GM18867 (cell line): ENCODE measurements at regions not wholly inside any gene's neighbourhood (a gene's known extent, or its start where the extent isn't known, plus 50 kb on each side); places are given as distances from the start of the nearest gene placed in this dataset.

ENCODE experiments used
- ATAC-seq: cut with Tn5 transposase; IDR thresholded peaks from one replicate; pipeline ENCODE4 v1.9.1; 2021; ENCODE audit warnings: mild to moderate bottlenecking, moderate library complexity; ENCODE audit not compliant: unreplicated experiment

DNA sequence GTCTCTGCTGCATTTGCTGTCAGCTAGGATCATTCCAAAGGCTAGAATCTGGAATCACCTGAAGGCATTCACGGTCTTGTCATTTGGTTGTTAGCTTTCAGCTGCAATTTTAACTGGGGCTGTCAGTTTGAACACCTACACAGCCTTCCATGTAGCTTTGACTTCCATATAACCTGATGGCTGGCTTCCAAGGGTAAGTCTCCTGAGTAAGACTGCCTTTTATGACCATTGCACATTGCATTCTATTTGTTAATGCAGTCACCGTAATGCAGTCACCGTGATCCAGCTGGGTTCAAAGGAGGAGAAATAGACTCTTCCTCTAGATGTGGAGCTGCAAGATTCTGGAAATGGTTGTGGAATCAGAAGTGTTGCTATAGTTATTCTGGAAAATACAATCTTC is 1284.2 kb downstream of the ADGRL3 start:
- ATAC-seq: no peak

DNA sequence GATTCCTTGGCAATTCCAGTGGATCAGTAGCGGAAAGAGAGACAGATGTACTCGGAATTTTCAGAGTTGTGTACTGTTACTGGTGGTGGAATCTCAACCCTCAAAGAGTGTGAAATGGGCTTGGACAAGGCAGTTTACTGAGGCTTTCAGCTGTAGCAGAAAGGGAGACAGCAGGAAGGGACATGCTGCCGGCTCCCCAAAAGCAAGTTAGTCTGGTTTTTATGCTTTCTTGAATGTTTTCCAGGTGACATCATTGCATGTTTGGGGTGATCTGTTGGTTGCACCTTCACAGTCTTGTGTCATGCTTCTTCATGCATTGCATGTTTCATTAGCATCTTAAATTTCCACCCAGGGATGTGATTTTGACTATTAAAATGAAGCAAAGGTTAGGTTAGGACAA is 1282.2 kb downstream of the ADGRL3 start:
- no peak for ATAC-seq

DNA sequence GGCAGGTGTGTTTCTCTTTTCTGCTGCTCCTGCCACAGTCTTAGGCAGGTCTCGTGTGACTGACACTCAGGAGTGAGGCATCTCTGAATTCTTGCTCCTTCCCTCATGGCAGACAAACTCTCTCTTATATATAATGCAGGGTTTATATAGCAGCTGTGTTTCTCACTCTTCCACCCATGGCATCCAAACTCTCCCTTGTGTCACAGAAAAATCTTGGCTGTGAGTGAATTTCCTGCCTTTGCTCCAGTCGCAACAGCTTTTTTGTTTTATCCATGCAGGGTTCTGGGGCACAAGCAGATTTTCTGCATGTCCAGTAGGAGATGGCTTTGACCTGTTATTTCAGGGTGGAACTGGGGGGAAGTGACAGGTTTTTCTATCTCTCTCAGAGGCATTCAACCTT is 1275.5 kb downstream of the ADGRL3 start:
- no peak for ATAC-seq

DNA sequence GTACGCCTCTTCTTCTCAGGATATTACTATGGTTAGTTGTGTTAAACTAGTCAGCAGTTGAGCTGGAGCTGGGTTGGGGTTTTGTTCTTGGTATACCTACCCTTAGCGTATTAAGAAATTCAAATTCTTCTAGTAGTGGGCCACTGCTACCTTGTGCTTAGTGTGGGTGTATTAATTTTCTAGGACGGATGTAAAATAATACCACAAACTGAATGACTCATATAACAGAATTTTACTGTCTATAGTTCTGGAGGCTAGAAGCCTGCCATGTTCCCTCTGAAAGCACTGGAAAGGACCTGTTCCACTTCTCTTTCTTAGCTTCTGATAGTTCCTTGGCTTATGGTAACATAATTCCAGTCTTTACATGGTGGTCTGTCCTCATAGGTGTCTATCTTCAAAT is 1274.7 kb downstream of the ADGRL3 start:
- ATAC-seq: no peak

DNA sequence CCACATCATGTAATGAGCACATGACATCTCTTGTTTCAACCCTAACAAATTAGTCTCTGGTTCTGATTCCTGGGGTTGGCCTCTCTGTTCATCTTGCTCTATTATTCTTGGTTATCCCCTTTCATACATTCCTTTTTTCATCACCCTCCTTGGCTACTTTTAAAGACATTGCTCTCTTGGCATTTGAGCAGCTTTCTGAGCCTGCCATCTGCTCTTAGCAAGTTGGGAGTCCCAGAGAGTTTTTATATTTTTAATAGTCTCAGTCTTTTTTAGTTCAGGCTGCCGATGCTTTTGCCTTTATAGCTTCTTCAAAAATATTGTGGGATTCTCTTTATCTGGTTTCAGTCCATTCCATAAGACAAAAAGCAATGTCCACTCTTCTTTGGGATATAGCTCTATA is 1270.9 kb downstream of the ADGRL3 start:
- ATAC-seq: no peak

DNA sequence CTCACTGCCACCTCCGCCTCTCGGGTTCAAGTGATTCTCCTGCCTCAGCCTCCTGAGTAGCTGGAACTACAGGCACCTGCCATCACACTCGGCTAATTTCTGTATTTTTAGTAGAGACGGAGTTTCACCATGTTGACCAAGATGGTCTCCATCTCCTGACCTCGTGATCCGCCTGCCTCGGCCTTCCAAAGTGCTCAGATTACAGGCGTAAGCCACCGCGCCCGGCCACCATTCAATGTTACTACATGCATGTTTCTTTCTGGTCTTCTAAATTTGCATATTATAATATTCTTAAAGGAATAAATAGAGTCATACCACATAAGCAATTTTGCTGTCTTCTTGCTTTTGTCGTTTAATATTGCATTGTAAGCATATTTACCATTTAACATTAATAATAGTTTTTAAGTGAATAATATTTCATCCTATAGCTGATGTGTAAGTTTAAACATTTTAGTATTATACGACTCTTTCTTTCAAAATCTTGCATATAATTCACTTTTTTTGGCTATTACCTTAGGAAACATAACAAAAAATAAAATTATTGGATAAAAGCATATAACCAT is 1270.4 kb downstream of the ADGRL3 start:
- no peak for ATAC-seq

DNA sequence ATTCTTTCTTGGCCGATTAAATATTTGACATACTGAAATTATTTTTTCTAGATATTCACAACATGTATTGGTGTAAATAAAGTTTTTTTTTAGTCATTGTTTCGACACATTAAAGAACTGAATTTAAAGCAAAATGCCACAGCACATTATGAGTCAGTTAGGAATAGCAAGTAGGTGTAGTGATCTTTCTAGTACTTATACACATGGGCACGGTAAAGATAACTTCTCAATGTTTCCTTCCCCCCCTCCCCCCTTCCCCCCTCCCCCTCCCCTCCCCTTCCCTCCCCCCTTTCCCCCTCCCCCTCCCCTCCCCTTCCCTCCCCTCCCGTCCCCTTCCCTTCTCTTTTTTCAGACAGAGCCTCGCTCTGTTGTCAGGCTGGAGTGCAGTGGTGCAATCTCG is 1269.9 kb downstream of the ADGRL3 start:
- ATAC-seq: no peak

DNA sequence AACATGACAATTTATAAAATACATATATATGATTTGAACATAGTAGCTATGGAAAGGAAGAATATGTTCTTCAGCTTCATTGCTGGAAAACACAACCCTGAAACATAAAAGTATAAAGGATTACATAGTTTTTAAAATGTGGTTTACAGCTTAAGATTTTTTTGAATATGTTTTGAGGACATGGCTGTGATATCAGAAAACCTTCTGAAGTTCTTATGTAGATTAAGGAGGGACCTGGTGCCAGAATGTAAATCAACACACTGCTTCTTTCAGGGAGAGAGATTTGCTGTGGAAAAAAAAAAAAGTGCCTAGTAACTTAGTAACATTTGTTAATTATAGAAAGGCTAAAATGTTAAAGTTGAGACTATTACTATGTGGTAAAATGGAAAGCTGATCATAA is 1261.8 kb downstream of the ADGRL3 start:
- no peak for ATAC-seq

DNA sequence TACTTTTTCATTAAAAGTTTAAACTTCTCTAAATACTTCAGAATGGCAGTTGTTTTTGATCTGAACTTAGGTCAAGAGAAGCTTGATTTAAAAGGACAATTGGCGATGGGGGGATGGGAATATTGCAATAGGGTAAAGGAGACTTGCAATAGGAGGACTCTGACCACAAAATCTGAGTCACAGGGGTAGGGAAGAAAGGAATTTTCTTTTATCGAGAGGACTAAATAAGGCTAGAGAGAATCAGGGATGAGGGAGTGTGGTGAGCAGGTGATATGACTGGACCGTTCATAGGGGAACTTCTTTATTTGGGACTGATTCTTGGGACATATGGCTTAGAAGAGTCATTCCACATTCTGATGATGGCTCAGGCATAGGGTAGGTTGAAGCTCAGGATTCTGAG is 1260.2 kb downstream of the ADGRL3 start:
- ATAC-seq: no peak

DNA sequence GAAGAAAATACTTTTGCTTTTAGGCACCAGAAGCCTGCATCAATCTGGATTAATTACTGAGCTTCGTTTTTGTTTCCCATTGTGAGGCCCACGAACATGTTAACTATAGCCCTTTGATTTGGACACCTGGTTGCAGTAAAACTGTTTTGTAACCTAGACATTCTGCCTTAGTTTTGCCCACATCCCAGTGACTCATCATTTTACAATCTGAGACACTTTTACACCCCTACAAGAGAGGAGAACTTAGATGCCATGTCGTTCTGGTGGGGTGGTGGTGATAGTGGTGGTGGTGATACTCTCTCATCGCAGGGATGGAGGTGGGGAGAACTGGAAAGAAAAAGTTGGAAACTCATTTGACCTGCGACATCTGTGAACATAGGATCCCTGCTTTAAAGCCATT is 1257.2 kb downstream of the ADGRL3 start:
- no peak for ATAC-seq

DNA sequence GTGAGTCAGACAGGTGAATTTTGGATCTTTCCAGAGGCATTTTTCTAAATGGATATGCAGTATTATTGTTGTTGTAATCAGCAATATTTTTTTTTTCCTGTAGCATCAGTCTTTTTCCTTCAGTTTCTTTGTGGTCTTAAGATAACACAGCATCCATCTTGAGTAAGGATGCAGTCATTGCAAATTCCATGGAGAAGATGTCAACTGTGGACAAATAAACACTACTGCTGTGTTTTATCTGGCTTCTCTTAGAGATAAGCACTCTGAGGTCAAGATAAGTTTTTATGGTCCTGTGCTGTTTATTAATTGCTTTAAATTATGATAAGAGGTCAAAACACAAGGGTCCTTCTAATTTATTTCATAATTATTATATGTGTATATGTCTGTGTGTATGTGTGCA is 1255.7 kb downstream of the ADGRL3 start:
- ATAC-seq: no peak

DNA sequence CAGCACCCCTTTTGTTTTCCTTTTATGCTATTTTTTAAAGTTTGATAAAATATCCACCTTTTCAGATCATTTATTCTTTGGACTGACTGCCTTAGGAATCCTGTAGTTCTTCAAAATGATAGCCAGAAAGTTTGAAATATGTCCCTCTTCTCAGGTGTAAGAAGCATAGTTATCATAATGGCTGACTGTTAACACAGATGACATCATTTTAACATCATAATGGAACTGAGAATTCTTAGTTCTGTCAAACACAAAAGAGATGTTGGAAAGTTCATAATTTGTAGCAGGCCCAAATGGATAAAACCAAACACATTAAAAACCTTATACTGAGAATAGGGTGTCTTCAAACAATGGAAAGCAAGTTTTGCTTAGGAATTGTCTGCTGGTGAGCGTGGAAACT is 1254.4 kb downstream of the ADGRL3 start:
- no peak for ATAC-seq

DNA sequence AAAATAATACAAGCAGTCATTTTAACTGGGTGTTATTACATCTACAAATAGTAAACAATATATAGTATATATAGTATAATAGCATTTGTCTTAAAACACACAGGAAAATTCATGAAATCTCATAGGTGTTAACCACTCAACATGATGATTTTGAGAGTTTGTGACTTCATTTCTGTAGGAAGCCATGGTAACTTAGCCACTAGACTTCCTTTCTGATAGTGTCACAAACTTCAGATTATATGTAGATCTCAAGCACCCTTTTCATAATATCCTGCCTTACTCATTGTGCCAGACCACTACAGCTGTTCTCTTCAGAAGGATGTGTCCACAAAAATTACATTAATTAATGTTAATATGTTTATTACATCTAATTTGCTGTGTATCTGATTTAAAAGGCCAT is 1250.6 kb downstream of the ADGRL3 start:
- peak; percentile 84 for ATAC-seq

DNA sequence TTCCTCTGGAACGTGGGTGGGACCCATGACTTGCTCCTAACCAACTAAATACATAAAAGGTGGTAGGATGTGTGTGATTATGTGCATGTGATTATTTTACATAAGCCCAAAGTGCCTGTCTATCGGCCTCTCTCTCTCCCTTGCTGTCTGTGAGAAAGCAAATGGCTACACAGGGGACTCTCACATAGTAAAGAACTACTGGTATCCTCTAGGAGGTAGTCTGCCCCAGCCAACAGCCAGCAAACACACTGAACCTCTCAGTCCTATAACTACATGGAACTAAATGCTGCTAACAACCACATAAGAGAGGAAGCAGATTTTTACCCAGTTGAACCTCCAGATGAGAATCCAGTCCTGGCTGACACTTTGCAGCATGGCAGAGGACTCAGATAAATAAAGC is 1249.4 kb downstream of the ADGRL3 start:
- no peak for ATAC-seq

DNA sequence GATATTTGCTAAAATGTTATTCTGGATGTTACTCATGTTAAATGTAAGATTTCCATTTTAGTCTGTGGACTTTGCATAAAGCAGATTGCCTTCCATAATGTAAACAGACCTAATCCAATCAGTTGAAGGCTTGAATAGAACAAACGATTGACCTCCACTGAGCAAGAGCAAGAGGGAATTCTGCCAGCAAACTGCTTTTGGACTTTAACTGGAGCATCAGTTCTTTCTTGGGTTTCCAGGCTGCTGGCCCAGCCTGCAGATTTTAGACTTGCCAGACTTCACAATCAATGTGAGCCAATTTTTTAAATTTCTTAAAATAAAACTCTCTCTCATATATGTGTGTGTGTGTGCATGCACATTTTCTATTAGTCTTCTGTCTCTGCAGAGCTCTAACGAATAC is 1248.8 kb downstream of the ADGRL3 start:
- ATAC-seq: no peak

DNA sequence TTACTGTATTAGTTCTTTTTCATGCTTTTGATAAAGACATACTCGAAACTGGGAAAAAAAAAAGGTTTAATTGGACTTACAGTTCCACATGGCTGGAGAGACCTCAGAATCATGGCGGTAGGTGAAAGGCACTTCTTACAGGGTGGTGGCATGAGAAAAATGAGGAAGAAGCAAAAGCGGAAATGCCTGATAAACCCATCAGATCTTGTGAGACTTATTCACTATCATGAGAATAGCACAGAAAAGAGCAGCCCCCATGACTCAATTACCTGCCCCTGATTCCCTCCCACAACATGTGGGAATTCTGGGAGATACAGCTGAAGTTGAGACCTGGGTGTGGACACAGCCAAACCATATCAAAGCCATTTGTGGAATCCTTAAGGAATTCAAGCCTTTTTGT is 1238.9 kb downstream of the ADGRL3 start:
- no peak for ATAC-seq

DNA sequence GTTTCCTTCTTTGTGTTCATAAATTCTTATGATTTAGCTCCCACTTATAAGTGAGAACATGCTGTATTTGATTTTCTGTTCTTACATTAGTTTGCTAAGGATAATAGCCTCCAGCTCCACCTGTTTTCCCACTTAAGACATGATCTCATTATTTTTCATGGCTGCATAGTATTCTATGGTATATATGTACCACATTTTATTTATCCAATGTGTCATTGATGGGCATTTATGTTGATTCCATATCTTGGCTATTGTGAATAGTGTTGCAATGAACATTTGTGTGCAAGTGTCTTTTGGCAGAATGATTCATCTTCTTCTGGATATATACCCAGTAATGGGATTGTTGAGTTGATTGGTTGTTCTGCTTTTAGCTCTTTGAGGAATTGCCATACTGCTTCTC is 1234.8 kb downstream of the ADGRL3 start:
- ATAC-seq: no peak

DNA sequence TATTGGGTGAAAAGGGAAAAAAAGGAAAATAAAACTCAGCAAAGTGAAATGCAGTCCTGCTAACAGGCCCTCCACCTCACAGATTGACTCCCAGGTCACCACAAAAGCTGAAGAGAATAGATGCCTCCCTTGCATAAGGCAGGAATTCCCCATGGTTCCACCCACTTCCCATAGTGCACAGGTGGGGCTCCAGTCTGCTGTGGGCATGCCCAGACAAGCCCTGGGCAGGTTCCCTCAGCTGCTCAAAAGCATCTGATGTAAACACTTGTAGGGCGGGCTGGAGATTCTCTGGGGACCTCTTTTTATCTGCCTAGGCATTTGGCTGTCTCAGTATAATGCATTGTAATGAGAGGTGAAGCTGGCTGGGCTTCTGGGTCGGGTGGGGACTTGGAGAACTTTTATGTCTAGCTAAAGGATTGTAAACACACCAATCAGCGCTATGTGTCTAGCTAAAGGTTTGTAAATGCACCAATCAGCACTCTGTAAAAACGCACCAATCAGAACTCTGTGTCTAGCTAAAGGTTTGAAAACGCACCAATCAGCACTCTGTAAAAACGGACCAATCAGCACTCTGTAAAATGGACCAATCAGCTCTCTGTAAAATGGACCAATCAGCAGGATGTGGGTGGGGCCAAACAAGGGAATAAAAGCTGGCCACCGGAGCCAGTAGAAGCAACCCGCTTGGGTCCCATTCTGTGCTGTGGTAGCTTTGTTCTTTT is 1231.5 kb downstream of the ADGRL3 start:
- peak; percentile 49 for ATAC-seq

DNA sequence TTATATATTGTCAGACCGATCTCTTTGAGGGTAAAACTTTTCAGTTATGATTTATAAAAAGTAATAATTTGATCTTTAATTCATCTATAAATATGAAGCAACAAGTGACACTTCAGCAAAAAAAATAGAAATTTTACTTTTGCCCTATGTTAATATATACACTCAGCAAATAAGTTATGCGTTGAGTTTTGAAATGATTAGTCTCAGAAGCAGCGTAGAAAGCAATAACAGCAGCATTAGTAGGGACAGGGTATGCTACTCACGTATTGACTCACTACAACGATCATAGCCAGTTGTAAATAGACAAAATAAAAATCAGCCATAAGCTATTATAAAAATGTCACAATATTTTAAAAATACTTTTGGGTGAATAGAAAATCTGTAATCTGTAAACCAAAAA is 1229.2 kb downstream of the ADGRL3 start:
- ATAC-seq: no peak

DNA sequence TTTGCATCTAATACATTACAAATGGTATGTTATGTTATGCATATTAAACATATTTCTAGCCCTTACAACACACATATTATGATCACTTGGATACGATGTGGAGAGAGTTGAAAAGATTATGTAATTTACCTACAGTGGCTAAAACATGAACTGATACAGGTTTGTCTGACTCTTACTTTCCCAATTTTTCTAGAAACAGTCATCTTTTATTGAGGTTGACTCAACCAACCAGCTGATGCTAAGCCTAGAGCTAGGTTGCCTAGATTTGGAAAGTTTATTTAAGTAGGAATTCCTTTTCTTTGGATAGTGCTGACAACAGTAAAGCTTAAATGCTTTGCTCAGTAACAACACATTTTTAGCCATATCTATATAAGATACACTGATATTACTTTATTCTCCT is 1215.1 kb downstream of the ADGRL3 start:
- no peak for ATAC-seq

DNA sequence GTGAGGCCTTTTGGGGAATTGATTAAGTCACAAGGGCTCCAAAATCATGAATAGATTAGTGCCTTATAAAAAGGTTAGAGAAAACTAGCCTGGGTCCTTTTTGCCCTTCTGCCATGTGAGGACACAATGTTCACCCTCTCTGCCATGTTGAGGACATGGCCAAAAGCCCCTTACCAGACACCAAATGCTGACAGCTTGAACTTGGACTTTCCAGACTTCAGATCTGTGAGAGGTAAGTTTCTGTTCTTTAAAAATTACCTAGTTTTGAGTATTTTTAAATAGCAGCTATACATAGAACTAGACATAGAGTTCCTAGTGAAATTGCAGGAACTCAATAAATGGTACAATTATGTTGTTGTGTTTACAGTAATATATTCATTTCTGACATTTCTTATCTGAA is 1214.4 kb downstream of the ADGRL3 start:
- ATAC-seq: no peak

DNA sequence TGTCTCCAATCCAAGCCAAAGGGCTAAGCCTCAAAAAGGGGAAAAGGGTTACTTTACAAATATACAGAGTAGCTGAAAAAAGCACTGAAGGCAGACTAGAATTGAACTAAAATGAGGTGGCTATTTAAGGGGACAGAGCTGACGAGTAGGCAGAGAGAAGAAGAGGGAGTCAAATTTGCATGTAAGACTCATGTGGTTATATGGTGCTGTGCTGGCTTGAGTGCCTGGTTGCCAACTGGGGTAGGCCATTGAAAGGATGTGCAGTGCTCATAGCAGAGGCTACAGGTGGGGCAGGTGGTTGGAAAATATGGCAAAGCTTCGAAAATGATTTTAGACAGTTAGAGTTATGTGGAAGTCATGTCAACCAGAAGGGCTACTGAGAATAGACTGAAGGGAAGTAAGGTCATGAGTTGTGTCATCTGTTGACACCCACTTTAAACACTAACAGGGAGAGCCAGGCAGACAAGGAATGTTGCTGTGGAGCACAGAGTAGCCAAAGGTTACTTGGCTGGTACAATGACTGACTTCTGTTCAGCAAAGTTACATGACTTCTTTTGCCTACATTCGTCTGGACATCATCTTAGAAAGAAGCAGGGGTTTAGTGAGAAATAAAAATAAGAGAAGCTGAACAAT is 1210.4 kb downstream of the ADGRL3 start:
- ATAC-seq: peak; percentile 75

DNA sequence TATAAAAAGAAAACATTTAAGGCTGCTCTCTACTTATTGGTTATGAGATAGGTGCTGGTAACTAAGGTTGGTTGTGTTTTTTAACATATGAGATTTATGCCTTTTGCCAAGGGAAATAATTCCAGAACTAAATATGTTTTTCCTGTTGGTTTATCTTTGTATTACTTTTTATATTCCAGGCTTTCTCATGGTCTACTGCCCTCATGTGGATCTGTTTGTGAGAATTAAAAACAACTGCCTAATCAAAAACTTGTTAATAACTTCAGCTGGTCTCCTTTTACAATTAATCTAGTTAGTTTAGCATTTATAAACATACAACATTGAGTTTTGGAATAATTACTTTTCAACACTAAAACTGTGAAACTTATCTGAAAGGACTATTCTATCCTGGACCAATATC is 1208.3 kb downstream of the ADGRL3 start:
- ATAC-seq: no peak
